ENCODE measurements at regions not wholly inside any gene's neighbourhood (a gene's known extent, or its start where the extent isn't known, plus 50 kb on each side); places are given as distances from the start of the nearest gene placed in this dataset.

DNA sequence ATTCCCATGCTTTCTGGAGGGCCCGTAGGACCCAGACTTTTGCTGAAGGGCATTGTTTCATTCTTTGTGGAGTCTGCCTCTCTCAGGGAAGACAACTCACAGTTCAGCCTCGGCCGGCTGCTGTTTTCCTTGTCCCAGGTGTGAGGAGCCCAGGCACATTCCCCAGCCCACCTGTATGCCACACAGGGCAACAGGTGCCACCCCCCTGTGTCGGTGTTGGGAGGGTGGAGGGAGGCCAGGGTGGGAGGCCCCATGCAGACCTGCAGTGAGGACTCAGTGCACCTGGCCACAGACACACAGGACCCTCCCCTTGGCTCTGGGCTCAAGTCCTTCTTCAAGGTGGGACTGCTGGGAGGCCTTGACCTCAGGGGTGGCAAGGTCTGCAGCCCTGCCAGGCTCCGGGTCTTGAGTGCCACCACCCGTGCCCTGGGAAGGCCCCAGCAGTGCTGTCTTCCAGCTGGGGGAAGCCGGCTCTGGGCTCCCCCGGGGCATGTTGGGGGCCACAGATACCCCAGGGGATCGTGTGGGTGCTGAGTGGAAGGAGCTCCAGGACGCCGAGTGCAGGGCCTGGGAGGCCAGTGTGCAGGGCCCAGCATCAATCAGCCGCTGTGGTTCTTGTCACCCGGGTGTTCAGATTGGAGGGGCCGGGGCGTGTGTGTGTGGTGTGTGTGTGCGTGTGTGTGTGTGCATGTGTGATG lies 1286.1 kb downstream of the BRD1 start:
- no peaks in the 10 kb centered on the region for H3K9me3 ChIP-seq (ENCODE audit: insufficient read depth, low read length)
- H3F3A ChIP-seq (ENCODE audit: insufficient read depth): no peaks in the 10 kb centered on the region
- no peak overlapping the region for H2AFZ ChIP-seq (ENCODE audit: low read depth, low read length, severe bottlenecking)
- no peaks in the 10 kb centered on the region for H3K79me2 ChIP-seq (ENCODE audit: insufficient read depth, low read length)
- no peaks in the 10 kb centered on the region for H3K27me3 ChIP-seq (ENCODE audit: low read length)
- H3K9me2 ChIP-seq (replicated peaks; ENCODE audit: insufficient read depth, low read length): no peaks in the 10 kb centered on the region
- no peak overlapping the region for H3K4me2 ChIP-seq (ENCODE audit: low read depth, low read length, poor library complexity, severe bottlenecking)
- no peak overlapping the region for H3K4me3 ChIP-seq (ENCODE audit: insufficient read depth, low read length, poor library complexity, severe bottlenecking)
- H3K9ac ChIP-seq (ENCODE audit: low read length): no peak overlapping the region
- TF ChIP-seq EZH2phosphoT487 (conservative IDR thresholded peaks at IDR 0.05; ENCODE audit: low read length): no peak
- TF ChIP-seq, protein P1, sequence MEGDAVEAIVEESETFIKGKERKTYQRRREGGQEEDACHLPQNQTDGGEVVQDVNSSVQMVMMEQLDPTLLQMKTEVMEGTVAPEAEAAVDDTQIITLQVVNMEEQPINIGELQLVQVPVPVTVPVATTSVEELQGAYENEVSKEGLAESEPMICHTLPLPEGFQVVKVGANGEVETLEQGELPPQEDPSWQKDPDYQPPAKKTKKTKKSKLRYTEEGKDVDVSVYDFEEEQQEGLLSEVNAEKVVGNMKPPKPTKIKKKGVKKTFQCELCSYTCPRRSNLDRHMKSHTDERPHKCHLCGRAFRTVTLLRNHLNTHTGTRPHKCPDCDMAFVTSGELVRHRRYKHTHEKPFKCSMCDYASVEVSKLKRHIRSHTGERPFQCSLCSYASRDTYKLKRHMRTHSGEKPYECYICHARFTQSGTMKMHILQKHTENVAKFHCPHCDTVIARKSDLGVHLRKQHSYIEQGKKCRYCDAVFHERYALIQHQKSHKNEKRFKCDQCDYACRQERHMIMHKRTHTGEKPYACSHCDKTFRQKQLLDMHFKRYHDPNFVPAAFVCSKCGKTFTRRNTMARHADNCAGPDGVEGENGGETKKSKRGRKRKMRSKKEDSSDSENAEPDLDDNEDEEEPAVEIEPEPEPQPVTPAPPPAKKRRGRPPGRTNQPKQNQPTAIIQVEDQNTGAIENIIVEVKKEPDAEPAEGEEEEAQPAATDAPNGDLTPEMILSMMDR (IDR thresholded peaks at IDR 0.05; ENCODE audit: insufficient read depth, low read length, poor library complexity, severe bottlenecking): no peak
- H3K36me3 ChIP-seq (ENCODE audit: low read length): no peaks in the 10 kb centered on the region
- H3K27ac ChIP-seq (ENCODE audit: low read depth, low read length): no peak overlapping the region
- H4K20me1 ChIP-seq (ENCODE audit: low read depth, low read length): no peaks in the 10 kb centered on the region

DNA sequence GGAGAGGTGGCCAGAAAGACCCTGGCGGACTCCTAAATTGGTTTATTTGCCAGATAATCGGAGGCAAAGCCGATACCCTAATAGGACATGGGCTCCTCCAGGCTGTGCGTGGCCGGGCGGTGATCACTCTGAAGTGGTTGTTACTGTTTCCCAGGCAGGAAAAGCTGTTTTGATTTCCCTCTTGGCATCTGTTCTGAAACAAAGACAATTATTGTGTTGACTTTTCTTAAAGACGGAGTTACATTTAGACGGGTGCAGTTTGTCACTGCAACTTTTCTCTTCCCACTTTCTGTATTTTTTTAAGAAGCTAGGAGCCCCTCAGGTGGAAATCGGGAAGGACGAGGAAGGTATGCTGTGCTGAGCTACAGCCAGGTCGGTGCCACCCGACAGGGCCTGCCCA lies 1288.4 kb downstream of the BRD1 start:
- H3F3A ChIP-seq (ENCODE audit: insufficient read depth): no peaks in the 10 kb centered on the region
- H3K9me2 ChIP-seq (replicated peaks; ENCODE audit: insufficient read depth, low read length): no peaks in the 10 kb centered on the region
- TF ChIP-seq EZH2phosphoT487 (conservative IDR thresholded peaks at IDR 0.05; ENCODE audit: low read length): no peak
- TF ChIP-seq, protein P1 (IDR thresholded peaks at IDR 0.05; ENCODE audit: insufficient read depth, low read length, poor library complexity, severe bottlenecking): no peak
- no peaks in the 10 kb centered on the region for H3K27me3 ChIP-seq (ENCODE audit: low read length)
- H4K20me1 ChIP-seq (ENCODE audit: low read depth, low read length): no peaks in the 10 kb centered on the region
- no peak overlapping the region for H3K9ac ChIP-seq (ENCODE audit: low read length)
- H3K4me2 ChIP-seq (ENCODE audit: low read depth, low read length, poor library complexity, severe bottlenecking): no peak overlapping the region
- H3K27ac ChIP-seq (ENCODE audit: low read depth, low read length): no peak overlapping the region
- H2AFZ ChIP-seq (ENCODE audit: low read depth, low read length, severe bottlenecking): no peak overlapping the region
- H3K36me3 ChIP-seq (ENCODE audit: low read length): no peaks in the 10 kb centered on the region
- no peaks in the 10 kb centered on the region for H3K79me2 ChIP-seq (ENCODE audit: insufficient read depth, low read length)
- H3K9me3 ChIP-seq (ENCODE audit: insufficient read depth, low read length): no peaks in the 10 kb centered on the region
- H3K4me3 ChIP-seq (ENCODE audit: insufficient read depth, low read length, poor library complexity, severe bottlenecking): no peak overlapping the region

DNA sequence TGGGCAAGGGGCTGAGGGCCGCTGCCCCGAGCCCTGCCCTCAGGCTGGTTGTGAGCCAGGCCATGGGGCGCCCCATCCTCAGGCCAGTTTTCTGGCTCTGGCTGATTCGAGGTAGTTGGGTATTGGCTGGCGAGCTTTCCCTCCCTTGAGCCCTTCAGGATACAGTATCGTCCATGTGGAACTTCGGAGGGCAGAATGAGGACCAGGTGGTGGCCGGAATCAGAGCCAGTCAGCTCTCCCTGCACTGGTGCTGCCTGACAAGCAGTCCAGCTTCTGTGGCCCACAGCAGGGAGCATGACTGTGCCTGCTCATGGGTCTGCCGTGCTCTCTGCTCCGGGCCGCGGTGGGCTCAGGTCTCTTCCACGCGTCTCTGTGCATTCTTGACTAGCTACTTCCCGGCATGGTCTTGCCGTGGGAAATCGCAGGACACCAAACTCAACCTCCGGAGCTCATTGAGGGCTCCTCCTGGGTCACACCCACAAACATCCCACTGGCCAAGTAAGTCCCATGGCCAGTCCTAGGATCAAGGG lies 1289.3 kb downstream of the BRD1 start:
- TF ChIP-seq, protein P1 (IDR thresholded peaks at IDR 0.05; ENCODE audit: insufficient read depth, low read length, poor library complexity, severe bottlenecking): no peak
- TF ChIP-seq EZH2phosphoT487 (conservative IDR thresholded peaks at IDR 0.05; ENCODE audit: low read length): no peak
- no peaks in the 10 kb centered on the region for H3K27me3 ChIP-seq (ENCODE audit: low read length)
- H4K20me1 ChIP-seq (ENCODE audit: low read depth, low read length): no peaks in the 10 kb centered on the region
- H3K36me3 ChIP-seq (ENCODE audit: low read length): no peaks in the 10 kb centered on the region
- H3K4me2 ChIP-seq (ENCODE audit: low read depth, low read length, poor library complexity, severe bottlenecking): no peak overlapping the region
- no peaks in the 10 kb centered on the region for H3K9me2 ChIP-seq (replicated peaks; ENCODE audit: insufficient read depth, low read length)
- no peak overlapping the region for H3K4me3 ChIP-seq (ENCODE audit: insufficient read depth, low read length, poor library complexity, severe bottlenecking)
- H3K27ac ChIP-seq (ENCODE audit: low read depth, low read length): no peak overlapping the region
- H3K79me2 ChIP-seq (ENCODE audit: insufficient read depth, low read length): no peaks in the 10 kb centered on the region
- H3K9me3 ChIP-seq (ENCODE audit: insufficient read depth, low read length): no peaks in the 10 kb centered on the region
- H2AFZ ChIP-seq (ENCODE audit: low read depth, low read length, severe bottlenecking): no peak overlapping the region
- H3F3A ChIP-seq (ENCODE audit: insufficient read depth): no peaks in the 10 kb centered on the region
- no peak overlapping the region for H3K9ac ChIP-seq (ENCODE audit: low read length)
